ENCODE measurements at regions not wholly inside any gene's neighbourhood (a gene's known extent, or its start where the extent isn't known, plus 50 kb on each side); places are given as distances from the start of the nearest gene placed in this dataset.

- TF ChIP-seq GATA2 (IDR thresholded peaks at IDR 0.05; ENCODE audit: insufficient read depth, insufficient read length, low read depth, low read length): no peak
- TF ChIP-seq, protein P1, sequence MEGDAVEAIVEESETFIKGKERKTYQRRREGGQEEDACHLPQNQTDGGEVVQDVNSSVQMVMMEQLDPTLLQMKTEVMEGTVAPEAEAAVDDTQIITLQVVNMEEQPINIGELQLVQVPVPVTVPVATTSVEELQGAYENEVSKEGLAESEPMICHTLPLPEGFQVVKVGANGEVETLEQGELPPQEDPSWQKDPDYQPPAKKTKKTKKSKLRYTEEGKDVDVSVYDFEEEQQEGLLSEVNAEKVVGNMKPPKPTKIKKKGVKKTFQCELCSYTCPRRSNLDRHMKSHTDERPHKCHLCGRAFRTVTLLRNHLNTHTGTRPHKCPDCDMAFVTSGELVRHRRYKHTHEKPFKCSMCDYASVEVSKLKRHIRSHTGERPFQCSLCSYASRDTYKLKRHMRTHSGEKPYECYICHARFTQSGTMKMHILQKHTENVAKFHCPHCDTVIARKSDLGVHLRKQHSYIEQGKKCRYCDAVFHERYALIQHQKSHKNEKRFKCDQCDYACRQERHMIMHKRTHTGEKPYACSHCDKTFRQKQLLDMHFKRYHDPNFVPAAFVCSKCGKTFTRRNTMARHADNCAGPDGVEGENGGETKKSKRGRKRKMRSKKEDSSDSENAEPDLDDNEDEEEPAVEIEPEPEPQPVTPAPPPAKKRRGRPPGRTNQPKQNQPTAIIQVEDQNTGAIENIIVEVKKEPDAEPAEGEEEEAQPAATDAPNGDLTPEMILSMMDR (IDR thresholded peaks at IDR 0.05; ENCODE audit: extremely low read depth in 1 of 2, insufficient read depth in 1 of 2, low read depth in 1 of 2, low read length in 2 of 2): no peak
- no peak for TF ChIP-seq POLR2A (IDR thresholded peaks at IDR 0.05; ENCODE audit: low read depth, low read length)
- no peak for TF ChIP-seq EZH2 (IDR thresholded peaks at IDR 0.05; ENCODE audit: borderline replicate concordance, low read depth, low read length, severe bottlenecking)
Observed at GRCh38 chr18:40036861-40037260, 1918.2 kb upstream of the PIK3C3 start.

All from endothelial cell of umbilical vein (primary cell).